ENCODE measurements at regions not wholly inside any gene's neighbourhood (a gene's known extent, or its start where the extent isn't known, plus 50 kb on each side); places are given as distances from the start of the nearest gene placed in this dataset.
"Not testable (repeated sequence)": the region's sequence is repeated elsewhere in the genome, so short reads cannot be mapped to it uniquely, and the experiment has no call there.

DNA sequence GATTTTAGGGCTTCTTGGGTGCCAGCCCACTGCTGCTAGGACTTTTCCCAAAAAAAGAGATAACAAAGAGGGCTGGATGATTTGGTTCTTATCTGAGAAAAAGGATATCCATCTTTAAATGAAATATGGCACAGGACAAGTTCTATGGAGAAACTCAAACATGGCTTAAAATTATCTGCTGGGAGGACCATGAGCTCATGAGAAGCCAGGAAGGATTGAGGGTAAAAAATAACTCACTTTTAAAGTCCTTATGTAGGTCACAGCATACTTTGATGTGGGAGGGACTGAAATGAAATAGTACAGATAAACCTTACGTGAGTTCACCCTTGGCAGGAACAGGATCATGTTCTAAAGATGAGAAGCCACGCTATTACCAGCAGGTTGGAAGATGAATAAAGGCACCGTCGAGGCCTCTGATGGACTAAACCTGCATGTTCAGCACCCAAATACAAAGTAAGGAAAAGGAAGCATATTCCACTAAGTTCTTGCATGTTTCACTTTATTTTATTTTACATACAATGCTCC lies 369.2 kb upstream of the KLF6 start:
- no peak for DNase-seq (ENCODE audit: low spot score)

DNA sequence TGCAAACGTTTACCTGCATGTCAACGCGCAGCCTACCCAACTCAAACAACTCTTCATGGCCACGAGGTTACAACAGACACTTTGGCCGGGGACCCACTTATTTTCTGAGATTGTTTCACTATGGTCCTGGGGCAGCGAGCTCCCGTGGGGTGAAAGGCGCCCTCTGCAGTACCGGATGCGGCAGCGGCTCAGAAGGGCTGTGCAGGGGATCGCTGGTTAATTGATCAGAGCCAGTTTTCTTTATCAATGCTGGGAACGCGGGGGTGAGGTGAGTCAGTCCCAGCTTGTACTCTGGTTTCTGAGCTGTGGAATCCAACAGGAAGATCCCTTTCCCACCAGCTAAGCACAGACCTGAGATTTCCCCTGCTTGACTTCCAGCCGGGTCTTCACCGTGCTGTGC lies 366.5 kb upstream of the KLF6 start:
- DNase-seq (ENCODE audit: low spot score): no peak

DNA sequence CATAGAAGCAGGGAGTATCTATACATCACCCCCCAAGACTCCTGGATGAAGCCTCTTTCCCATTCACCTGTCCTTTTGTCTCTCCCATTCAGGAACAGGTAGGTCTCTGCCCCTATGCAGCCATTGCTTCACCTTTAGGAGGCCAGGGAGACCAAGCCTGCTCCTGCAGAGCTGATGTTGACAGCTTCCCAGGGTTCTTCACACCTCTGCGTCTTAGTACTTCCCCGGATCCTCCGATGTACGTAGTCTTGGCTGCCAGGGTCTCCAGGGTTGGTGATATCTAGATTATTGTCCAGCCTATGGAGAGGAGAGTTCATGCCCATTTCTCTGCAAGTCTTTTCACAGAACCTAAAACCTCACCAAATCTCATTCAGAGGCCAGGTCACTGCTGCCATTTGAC lies 365.7 kb upstream of the KLF6 start:
- no peak for DNase-seq (ENCODE audit: low spot score)

GRCh38 chr10:4149460-4149859 lies 364.5 kb upstream of the KLF6 start:
- DNase-seq (ENCODE audit: low spot score): not testable (repeated sequence)

GRCh38 chr10:4147245-4147644 lies 362.2 kb upstream of the KLF6 start:
- no peak for DNase-seq (ENCODE audit: low spot score)

GRCh38 chr10:4144817-4145216 lies 359.8 kb upstream of the KLF6 start:
- no peak for DNase-seq (ENCODE audit: low spot score)

DNA sequence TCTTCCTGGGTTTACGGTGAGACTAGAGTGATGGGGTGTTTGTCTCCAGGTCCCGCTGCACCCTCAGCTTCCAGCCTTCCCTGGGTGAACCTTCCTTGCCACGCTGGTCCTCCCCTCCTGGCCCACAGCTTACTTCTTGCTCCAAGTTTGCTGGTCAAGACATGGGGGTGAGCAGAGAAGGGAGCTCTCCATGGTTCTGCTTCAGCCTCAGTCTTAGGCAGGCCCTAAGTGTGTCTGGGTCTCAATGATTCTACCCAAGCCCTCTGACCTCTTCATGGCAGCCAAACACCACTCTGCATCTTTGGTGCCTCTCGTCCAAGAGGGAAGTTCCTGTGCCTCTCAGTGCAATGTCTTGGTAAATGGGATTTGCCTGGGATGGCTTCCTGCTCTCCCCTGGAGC lies 356.5 kb upstream of the KLF6 start:
- DNase-seq (ENCODE audit: low spot score): no peak

- no peak for DNase-seq (ENCODE audit: low spot score)
Measured at GRCh38 chr10:4138146-4138721, 353.2 kb upstream of the KLF6 start.

GRCh38 chr10:4137299-4137698 lies 352.3 kb upstream of the KLF6 start:
- no peak for DNase-seq (ENCODE audit: low spot score)

GRCh38 chr10:4136121-4136520 lies 351.1 kb upstream of the KLF6 start:
- DNase-seq (ENCODE audit: low spot score): no peak

GRCh38 chr10:4132216-4132556 lies 347.2 kb upstream of the KLF6 start:
- DNase-seq (ENCODE audit: low spot score): no peak

DNA sequence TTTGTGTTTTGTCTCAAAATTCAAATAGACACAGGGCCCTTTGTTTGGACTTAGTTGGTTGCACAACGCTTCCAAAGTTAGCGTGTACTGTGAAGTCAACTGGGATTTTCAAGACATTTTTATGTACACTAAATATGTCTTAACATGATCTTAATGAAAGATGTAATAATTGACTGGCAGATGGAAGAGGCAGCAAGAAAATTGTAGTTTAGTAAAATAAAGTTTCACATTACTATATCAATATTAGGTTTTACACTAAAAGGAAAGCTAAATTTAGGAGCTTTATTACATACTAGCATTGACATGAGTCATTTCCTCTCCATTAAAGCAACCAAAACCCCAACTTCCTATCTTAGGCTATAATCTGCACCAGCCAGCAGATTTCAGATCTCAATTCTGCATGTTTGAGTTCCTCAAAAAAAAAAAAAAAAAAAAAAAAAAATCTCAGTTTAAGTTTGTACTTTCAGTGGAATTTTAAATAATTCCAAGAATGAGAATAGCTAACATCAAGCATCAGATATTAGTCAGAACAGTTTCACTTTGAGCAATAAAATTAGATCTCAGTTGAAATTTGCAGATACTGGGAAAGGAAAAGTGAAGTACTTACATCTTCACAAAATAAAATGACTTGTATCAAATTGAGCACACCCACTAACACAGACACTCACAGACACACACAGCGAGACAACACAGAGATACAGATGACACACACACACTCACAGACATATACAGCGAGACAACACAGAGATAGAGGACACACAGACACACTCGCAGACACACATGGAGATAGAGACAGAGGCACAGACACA lies 346.6 kb upstream of the KLF6 start:
- DNase-seq (ENCODE audit: low spot score): peak; percentile 42

- DNase-seq (ENCODE audit: low spot score): no peak
Measured at GRCh38 chr10:4130685-4131084, 345.7 kb upstream of the KLF6 start.

DNA sequence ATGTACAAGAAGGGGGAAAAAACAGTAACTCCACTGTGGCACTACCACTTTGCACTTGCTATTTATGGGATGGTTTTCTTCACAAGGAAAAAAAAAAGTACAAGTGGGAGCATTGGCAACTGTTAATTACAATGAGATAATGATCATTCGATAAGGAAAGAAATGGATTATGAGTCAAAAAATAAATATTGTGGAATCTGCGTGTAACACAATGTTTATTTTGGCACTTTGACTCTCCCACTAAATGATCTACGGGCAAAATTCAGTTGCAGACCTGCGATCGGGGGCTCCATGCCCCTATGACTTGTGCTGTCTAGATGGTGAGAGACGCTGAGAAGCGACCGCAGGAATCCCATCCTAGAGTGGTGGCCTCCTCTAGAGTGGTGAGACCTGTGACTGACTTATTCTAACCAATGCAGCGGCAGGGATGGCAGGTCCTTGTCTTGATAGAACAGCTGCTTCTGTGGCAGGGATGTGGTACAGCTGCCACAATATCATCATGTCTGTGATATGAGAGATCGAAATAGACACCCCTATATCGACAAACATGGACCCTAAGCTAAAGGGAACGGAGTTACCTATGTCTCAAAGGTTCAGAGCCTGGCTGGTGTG lies 345.0 kb upstream of the KLF6 start:
- no peak for DNase-seq (ENCODE audit: low spot score)

DNA sequence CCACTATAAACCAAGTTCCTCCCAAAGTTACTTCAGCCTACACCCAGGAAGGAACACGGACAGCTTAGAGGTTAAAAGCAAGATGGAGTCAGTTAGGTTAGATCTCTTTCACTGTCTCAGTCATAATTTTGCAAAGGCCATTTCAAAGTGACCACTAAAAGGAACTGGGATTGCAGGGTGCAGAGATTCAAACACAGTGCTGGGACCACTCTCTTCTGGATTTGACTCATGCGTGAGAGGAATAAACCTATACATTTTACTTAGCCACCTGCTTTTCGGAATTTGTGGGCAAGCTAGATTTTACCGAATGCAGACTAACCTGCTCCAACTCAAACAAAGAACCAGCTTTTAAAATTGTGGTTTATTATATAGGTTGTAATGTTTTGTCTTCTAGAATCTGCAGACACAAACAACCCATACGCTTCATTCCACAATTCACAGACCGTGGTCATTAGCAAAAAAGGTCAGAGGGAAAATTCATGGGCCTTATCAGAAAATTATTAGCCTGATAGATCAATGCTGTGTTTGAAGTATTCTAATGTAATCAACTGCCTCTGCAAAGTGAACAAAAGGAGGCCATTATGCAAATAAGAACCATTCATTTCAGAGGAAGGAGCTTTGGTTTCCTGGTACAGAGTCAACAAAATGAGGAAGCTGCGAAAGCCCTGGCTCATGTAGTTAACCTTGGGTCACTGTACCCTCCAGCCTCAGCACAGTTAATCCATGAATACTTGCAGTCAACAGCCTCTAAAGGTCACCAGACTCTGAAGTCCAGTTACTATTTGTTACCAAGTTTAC lies 342.7 kb upstream of the KLF6 start:
- DNase-seq (ENCODE audit: low spot score): no peak

DNA sequence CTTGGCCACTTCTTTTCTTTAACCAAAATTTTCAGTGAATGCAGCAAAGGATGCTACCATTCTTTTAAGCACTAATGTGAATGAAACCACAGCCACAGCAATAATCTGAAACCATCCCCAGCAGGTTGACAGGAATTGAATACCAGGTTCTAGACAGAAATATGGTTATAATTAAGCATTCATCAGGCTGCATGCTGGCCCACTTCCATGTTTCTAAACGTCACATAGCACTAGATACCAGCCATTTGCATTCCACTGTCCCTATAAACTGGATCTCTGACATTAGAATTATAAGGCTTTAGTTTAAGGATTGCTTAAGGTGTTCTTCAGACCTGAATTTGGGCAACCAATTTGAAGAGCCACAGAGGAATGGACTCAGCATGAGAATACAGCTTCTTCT lies 340.8 kb upstream of the KLF6 start:
- DNase-seq (ENCODE audit: low spot score): no peak

DNA sequence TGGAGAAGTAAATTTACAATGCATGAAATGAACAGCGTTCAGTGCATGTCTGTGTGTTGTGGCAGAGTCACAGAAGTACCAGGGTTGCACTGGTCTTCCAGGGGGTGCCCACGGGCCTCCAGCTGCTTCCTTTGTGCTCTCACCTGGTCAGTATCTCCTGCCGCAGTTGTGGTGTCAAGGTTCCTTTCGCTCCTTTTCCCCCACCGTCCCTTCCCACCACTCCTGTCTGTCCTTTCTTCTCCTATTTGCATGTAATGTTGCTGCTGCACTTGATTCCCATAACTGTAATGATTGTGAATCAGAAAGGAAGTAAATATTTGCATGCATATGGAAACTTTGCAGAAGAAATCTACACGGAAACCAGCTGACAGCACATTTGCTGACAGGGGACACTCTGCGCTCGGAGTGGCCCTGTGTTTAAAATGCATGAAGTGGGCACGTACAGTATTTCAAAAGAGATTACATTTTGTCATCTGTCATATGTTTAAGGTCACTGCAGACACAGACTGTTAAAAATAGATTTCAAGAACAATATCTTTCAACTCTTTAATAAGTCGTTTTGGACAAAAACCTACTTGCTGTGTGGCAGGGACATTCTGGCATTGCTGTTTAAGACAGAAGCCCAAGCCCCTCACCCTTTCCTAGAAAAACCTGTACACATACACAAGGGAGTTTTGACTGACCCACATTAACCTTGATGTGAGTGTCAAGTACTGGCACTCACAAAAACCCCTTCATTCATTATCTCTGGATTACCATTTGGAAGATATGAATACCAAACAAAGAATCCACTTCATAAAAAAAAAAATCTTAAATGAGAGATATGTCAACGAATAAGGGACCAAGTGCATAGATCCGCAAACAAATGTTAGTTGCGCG lies 336.7 kb upstream of the KLF6 start:
- no peak for DNase-seq (ENCODE audit: low spot score)

DNA sequence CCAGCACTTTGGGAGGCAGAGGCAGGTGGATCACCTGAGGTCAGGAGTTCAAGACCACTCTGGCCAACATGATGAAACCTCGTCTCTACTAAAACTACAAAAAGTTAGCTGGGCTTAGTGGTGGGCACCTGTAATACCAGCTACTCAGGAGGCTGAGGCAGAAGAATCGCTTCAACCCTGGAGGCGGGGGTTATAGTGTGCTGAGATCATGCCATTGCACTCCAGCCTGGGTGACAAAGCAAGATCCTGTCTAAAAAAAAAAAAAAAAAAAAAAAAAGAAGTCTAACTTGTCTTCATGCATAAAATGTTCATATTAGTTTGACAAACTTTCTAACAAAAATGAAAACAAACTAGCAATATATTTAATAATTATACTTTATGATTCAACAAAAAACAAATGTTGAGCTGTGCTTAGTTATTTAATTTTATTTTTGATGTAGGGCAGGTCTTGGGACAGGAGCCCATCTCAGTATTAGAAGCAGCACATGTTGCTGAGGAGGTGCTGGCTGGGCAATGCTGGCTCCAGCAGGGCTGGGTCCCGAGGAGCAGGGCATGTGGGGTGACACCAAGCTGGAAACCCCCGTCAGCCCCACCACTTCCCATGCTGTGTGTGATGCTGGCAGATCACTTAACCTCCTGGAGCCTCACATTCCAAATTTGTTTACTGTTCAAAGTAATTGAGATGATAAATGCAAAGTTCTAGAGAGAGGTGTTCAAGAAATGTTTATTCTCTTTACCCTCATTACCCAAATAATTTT lies 335.3 kb upstream of the KLF6 start:
- DNase-seq (ENCODE audit: low spot score): no peak

DNA sequence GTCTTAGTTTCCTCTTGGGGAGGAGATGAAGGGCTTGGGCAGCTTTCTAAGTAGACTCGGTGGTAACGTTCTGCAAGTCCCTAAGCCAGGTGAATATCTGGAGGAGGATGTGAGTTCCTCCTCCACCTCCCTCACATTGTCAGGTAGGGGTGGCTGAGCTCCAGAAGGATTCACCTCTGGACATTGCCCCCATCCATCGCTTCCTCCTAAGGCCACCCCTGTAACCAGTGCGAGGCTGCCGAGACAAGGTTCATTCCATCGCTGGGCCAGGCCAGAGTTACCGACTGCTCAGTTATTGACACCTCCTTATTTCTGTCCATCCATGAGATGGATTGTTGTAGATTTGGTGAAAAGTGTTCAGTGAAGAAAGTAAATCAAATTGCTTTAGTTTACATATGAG lies 334.1 kb upstream of the KLF6 start:
- no peak for DNase-seq (ENCODE audit: low spot score)

GRCh38 chr10:4117604-4118003 lies 332.6 kb upstream of the KLF6 start:
- no peak for DNase-seq (ENCODE audit: low spot score)

DNA sequence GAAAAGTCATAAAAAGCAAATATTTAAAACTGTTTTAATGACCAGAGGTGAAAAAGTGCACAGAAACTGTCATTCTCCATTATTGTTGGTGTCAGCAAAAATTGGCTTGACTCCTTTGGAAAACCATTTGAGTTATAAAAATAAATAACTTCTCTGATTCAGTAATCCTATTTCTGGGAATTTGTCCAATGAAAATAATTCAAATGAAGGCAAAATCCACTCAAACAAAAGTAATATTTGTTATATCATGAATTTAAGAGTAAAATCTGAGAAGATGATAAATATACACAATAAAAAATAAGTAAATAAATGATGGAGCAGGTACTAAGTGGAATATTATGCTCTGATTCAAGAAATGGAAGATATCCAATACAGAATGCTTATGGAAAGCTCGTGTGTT lies 326.6 kb upstream of the KLF6 start:
- DNase-seq (ENCODE audit: low spot score): no peak

Data from RKO (cell line).